Thyroid gland (tissue), 4 donors: ENCODE measurements at regions not wholly inside any gene's neighbourhood (a gene's known extent, or its start where the extent isn't known, plus 50 kb on each side); places are given as distances from the start of the nearest gene placed in this dataset.
A peak's percentile ranks its signal among the peaks of the same experiment; 100 is the strongest.

ENCODE experiments used
- DNase-seq, 2 donors: peaks; one replicate each; pipeline ENCODE4 v3.0.0-alpha.2; 2019
- H3K27ac ChIP-seq, 3 donors: fragments of 200-600 bp; sonication (generic); 1 replicate in 2 of 3; 2 replicates in 1 of 3; pipeline ENCODE4 v1.5.1; 2016 to 2019; ENCODE audit warnings: mild to moderate bottlenecking in 1 of 3, moderate library complexity in 1 of 3
- H3K27me3 ChIP-seq: fragments of 200-600 bp; sonication (generic); one replicate; pipeline ENCODE4 v1.5.1; 2019
- H3K36me3 ChIP-seq, 2 donors: fragments of 200-600 bp; sonication (generic); one replicate each; pipeline ENCODE4 v1.5.1; 2016 to 2019
- H3K4me1 ChIP-seq, 2 donors: fragments of 200-600 bp; sonication (generic); one replicate each; pipeline ENCODE4 v1.5.1; 2017 to 2019
- H3K4me3 ChIP-seq, 3 donors: fragments of 200-600 bp; sonication (generic); replicated peaks in 1 of 3; 1 replicate in 2 of 3; 2 replicates in 1 of 3; pipeline ENCODE4 v1.5.1; 2016; ENCODE audit warnings: mild to moderate bottlenecking in 1 of 3
- H3K9me3 ChIP-seq: fragments of 200-600 bp; sonication (generic); one replicate; pipeline ENCODE4 v1.5.1; 2017
- CTCF ChIP-seq, 6 experiments: fragments of 200-600 bp in 3 of 6; fragments of 450-650 bp in 3 of 6; sonication (generic) in 3 of 6; IDR thresholded peaks; one replicate each; pipeline ENCODE4 v1.5.1; 2016 to 2019; ENCODE audit warnings: antibody characterized with exemption in 6 of 6, mild to moderate bottlenecking in 2 of 6, inconsistent platforms in 1 of 6, moderate library complexity in 1 of 6
- POLR2A ChIP-seq, 2 donors: fragments of 450-650 bp; IDR thresholded peaks; one replicate each; pipeline ENCODE4 v1.6.1; 2017; ENCODE audit warnings: antibody characterized with exemption in 2 of 2, mild to moderate bottlenecking in 2 of 2, moderate library complexity in 1 of 2
- WGBS, 2 donors: methylation state at CpG; one replicate each; pipeline ENCODE4 v1.1.5; 2017; 5-methylcytosine and 5-hydroxymethylcytosine counted together
- intact Hi-C: fragments of 100-400 bp; cut with DNase I; formaldehyde crosslinking; loops from one replicate; pipeline ENCODE4 v1.15.1; 2023

- TF ChIP-seq POLR2A (IDR thresholded peaks at IDR 0.05): no peak
- peak; percentile 21 to 63 (median 44) for TF ChIP-seq CTCF (IDR thresholded peaks at IDR 0.05)
- Histone ChIP-seq H3K4me1 (no peaks in the 10 kb centered on the region), H3K36me3 (no peaks in the 10 kb centered on the region), H3K27me3 (no peaks in the 10 kb centered on the region), H3K4me3 (no peak overlapping the region), H3K27ac (no peak overlapping the region), H3K9me3 (no peaks in the 10 kb centered on the region)
- DNase-seq: peak; percentile 24 to 31
- intact Hi-C loops: no loop called here
- WGBS, 2 donors: 7 to 8% methylated on average over 9 of the region's 9 CpGs
Measured at GRCh38 chr4:85147481-85148076, 181.1 kb upstream of the WDFY3 start.

GRCh38 chr4:85149676-85150075 is 183.2 kb upstream of the WDFY3 start:
- no peak for TF ChIP-seq POLR2A (IDR thresholded peaks at IDR 0.05)
- no peak for TF ChIP-seq CTCF (IDR thresholded peaks at IDR 0.05)
- no peaks in the 10 kb centered on the region for H3K4me1 ChIP-seq
- H3K27ac ChIP-seq: no peak overlapping the region
- DNase-seq: no peak
- intact Hi-C loops: loop anchor here (5.0 kb wide), 1 partner anchor 598 kb away; no protein-coding TSS in a partner anchor
- 81 to 94% methylated on average over 1 of the region's 1 CpG for WGBS, 2 donors
- H3K27me3 ChIP-seq: no peaks in the 10 kb centered on the region
- H3K9me3 ChIP-seq: no peaks in the 10 kb centered on the region
- H3K4me3 ChIP-seq: no peak overlapping the region
- H3K36me3 ChIP-seq: no peaks in the 10 kb centered on the region

- Histone ChIP-seq H3K27ac (no peak overlapping the region), H3K4me1 (no peaks in the 10 kb centered on the region), H3K36me3 (no peaks in the 10 kb centered on the region), H3K9me3 (no peaks in the 10 kb centered on the region), H3K4me3 (no peak overlapping the region), H3K27me3 (no peaks in the 10 kb centered on the region)
- intact Hi-C loops: loop anchor here (5.0 kb wide), 1 partner anchor 596 kb away; no protein-coding TSS in a partner anchor
- DNase-seq: no peak
- TF ChIP-seq CTCF (IDR thresholded peaks at IDR 0.05): no peak
- no peak for TF ChIP-seq POLR2A (IDR thresholded peaks at IDR 0.05)
- WGBS, 2 donors: 72 to 95% methylated on average over 1 of the region's 1 CpG
Measured at GRCh38 chr4:85151371-85151770, 184.9 kb upstream of the WDFY3 start.

GRCh38 chr4:85151786-85152185 is 185.3 kb upstream of the WDFY3 start:
- Histone ChIP-seq H3K4me1 (no peaks in the 10 kb centered on the region), H3K27ac (no peak overlapping the region), H3K27me3 (no peaks in the 10 kb centered on the region), H3K9me3 (no peaks in the 10 kb centered on the region), H3K36me3 (no peaks in the 10 kb centered on the region), H3K4me3 (no peak overlapping the region)
- no peak for DNase-seq
- WGBS, 2 donors: 75 to 91% methylated on average over 2 of the region's 2 CpGs
- TF ChIP-seq CTCF (IDR thresholded peaks at IDR 0.05) (no peak), POLR2A (IDR thresholded peaks at IDR 0.05) (no peak)
- intact Hi-C loops: loop anchor here (5.0 kb wide), 1 partner anchor 596 kb away; no protein-coding TSS in a partner anchor

- no peak for TF ChIP-seq CTCF (IDR thresholded peaks at IDR 0.05)
- no peak for DNase-seq
- H3K36me3 ChIP-seq: no peaks in the 10 kb centered on the region
- no peaks in the 10 kb centered on the region for H3K4me1 ChIP-seq
- intact Hi-C loops: loop anchor here (5.0 kb wide), 1 partner anchor 595 kb away; no protein-coding TSS in a partner anchor
- H3K27ac ChIP-seq: no peak overlapping the region
- no peaks in the 10 kb centered on the region for H3K27me3 ChIP-seq
- 75 to 91% methylated on average over 3 of the region's 3 CpGs for WGBS, 2 donors
- no peaks in the 10 kb centered on the region for H3K9me3 ChIP-seq
- H3K4me3 ChIP-seq: no peak overlapping the region
Measured at GRCh38 chr4:85152480-85152879, 186.0 kb upstream of the WDFY3 start.
